GM21423 (cell line): ENCODE measurements at regions not wholly inside any gene's neighbourhood (a gene's known extent, or its start where the extent isn't known, plus 50 kb on each side); places are given as distances from the start of the nearest gene placed in this dataset.

ENCODE experiments used
- ATAC-seq: cut with Tn5 transposase; IDR thresholded peaks from one replicate; pipeline ENCODE4 v1.9.1; 2021; ENCODE audit warnings: mild to moderate bottlenecking, moderate library complexity; ENCODE audit not compliant: unreplicated experiment

DNA sequence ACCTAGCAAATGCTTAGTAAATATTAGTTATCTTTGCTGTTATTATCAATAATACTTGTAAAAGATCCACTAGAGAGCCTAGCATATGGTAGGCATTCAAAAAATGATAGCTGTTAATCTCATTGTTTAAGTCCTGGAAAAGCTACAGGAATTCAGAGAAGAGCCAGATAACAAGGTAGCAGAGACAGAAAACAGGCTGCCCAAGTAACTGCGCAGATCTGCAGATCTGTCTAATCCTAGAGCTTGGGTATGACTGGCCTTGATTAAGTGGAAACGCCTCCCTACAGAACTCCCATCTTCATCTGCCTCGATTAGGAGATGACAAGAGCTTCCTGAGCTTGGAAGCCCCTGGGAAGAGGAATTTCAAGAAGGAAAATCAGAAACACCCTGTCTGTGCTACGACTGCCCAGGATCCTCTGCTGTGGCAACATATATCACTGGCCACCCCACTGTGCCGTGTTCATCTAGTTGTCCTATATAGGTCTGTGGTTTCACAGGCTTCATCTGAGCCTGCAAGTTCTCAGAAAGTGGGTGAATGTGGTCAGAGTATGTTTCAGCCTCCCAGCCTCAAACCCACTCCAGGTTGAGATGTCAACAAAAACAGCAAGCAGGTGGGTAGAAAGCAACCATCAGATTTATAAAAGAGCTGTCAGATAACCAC, 151.5 kb upstream of the PKDCC start:
- no peak for ATAC-seq

GRCh38 chr2:41899189-41899588, 148.6 kb upstream of the PKDCC start:
- no peak for ATAC-seq

DNA sequence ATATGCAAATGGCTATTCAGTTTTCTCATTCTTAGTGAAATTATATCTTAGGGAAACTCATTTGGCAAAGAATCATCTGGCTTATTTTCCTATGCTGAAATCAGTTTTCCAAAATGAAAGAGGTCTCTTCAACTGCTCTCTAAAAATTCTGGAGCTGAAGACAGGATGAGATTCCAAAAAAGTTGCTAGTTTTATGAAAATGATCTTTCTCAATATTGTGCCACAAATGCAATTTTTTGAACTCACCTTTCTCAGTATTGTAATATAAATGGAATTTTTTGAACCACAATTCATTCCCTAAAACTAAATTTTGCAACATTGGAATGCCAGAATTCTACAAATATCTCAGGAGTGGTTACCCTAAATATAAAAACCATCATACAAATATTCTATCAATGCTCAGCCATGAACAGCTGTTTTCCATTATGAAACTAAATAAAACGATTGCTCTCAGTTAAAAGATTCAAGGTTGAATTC, 147.7 kb upstream of the PKDCC start:
- ATAC-seq = no peak

GRCh38 chr2:41902897-41903296, 144.9 kb upstream of the PKDCC start:
- no peak for ATAC-seq

DNA sequence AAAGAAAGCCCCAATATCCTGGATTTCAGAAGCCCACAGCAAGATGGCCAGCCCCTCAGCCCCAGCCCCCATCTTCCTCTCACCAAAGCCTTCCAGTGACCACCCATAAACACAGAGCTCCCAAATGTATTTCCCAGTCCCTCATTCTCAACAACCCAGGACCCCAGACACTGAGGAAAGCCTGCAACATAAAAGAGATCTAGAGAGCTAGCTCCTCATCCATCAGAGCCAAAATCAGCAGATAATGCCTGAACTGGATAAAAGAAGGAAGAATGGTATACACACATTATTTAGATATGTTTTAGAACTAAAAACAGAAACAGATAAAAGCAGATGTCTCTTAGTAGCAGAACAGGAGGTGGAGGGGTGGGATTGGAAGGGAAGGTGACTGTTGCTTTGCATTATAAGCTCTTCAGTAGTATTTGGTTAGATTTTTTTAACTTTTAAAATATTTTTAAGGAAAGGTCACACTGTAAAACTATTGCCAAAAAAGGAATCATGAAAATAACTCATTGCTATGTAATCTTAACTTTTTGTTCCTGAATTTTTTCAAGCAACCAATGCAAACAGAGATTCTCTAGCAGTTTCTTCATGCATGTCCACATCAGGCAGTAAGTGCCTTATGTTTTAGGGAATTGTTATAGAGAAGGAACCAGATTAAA, 144.2 kb upstream of the PKDCC start:
- ATAC-seq = no peak

DNA sequence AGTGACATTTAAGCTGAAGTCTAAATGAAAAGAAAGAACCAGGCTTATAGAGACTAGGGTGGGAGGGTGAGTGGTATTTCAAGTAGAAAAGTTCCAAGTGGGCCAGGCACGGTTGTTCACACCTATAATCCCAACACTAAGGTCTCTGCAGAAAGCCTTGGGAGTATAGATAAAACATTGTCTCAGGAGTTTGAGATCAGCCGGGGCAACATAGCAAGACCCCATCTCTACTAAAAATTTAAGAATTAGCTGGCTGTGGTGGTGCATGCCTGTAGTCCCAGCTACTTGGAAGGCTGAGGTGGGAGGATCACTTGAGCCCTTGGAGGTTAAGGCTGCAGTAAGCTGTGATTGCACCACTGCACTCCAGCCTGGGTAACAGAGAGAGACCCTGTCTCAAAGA, 143.4 kb upstream of the PKDCC start:
- no peak for ATAC-seq

DNA sequence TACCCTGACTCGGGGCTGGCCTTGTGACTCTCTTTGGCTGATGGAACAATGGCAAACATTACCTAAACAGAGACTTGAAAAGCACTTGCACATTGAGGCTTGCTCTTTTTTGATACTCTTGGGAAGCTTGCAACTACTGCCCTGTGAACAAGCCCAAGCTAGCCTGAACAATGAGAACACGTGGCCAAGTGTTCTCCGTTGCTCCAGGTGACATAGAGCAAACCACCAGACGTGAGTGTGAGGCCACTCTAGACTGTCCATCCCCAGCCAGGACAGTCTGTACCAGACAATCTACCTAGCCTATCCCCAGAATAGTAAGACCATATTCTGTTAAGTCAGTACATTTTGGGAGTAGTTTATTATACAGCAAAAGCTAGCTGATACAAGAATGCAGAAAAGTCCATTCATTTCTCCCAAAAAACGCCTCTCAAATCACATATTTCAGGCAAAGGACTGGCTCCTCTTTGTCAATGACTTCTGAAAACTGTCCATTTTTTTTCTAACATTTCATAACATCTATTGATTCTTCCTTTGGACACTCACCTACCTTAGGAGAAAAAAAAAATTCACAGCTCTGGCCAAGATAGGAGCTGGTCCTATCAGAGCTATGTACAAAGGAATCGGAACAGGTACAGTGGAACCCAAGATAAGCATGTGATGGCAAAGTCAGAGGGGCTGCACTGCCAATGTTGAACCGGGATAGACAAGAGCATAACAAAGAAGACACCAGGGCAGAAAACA, 142.1 kb upstream of the PKDCC start:
- no peak for ATAC-seq

GRCh38 chr2:41906338-41906725, 141.5 kb upstream of the PKDCC start:
- ATAC-seq = no peak

- ATAC-seq = no peak
Observed at GRCh38 chr2:41907141-41907540, 140.7 kb upstream of the PKDCC start.

DNA sequence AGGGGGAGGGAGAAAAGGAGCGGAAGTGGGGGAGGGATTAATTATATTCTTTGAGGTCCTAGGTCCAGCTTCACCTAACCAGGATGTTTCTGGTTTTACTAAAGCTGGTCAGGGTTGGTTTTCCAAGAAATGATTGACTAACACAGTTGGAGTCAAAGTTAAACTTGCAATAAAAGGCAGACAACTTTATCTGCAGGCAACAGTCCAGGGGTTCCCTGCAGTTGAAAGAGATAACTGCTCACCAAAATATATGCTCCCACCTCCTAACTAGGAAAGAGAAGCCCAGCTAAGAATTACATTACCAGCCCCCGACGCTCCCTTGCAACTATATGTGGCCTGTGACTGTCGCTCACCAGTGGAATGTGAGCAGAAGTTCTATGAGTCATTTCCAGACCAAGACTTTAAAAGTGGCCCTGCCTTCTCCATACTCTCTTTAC, 140.0 kb upstream of the PKDCC start:
- ATAC-seq = no peak

DNA sequence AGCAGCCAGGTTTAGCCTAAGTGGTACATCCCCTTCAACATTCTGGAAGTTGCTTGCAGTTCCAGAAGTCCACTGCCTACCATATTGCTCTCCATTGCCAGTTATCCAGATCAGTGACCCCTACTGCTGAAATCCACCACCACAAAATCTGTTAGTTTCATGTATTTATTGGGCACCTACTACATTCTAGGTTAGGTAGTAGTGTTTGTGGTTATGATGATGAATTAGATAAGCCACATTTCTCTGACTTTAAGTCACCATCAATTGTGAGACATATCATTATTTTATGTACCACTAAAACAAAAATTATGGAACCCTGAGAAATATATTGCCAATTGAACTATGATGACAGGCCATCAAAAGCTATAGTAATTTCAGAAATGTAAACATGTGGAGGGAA, 139.5 kb upstream of the PKDCC start:
- ATAC-seq = no peak

GRCh38 chr2:41909584-41909983, 138.2 kb upstream of the PKDCC start:
- ATAC-seq = no peak

DNA sequence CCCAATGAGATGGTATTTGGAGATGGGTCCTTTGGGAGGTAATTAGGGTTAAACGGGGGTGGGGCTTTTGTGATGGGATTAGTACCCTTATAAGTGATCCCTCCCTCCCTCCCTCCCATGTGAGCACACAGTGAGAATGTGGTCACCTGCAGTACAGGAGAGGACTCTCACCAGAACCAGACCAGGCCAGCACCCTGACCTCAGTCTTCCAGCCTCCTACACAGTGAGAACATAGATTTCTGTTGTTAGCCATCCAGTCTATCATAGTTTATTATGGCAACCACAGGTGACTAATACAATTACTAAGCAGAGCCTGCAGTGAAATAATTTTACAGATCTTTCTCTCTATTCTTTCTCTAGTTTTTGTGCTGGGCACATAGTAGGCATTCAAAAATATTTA, 137.7 kb upstream of the PKDCC start:
- no peak for ATAC-seq

DNA sequence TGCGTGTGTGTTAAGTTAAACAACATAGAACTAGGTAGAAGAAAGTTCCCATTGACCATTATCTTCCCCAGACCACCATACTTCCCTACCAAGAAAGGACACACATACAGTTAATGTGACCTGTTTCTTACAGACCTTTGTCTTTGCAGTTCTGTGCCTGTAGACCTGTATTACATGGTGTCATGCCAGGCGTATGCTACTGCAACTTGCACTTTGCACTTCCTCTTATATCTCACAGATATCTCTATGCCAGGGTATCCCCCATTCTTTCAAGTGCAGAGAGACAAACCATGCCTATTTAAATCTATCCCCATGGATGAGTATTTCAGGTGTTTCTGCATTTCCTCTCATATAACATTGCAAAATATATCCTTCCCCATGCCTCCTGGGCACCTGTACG, 136.8 kb upstream of the PKDCC start:
- ATAC-seq = no peak

DNA sequence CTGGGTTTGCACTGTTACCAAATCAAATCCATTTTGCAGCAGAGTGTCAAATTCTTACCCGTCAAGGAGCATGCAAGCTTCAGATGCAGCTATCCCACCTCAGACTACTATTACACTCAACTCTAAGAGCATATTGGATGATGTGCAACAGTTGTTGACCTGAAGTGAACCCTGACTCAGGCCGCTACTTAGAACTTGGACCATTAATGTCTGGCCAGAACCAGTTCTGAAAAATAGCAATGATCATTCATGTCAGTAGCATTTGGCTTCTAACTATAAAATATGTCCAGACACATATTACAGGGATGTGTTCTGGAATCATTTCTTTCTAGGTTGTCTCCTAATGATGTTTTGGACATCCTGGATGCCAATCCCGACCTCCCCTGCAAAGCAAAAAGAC, 135.5 kb upstream of the PKDCC start:
- ATAC-seq = no peak

GRCh38 chr2:41912776-41913175, 135.0 kb upstream of the PKDCC start:
- no peak for ATAC-seq

- ATAC-seq = no peak
Observed at GRCh38 chr2:41913311-41913710, 134.5 kb upstream of the PKDCC start.

- ATAC-seq = no peak
Observed at GRCh38 chr2:41913921-41914609, 133.8 kb upstream of the PKDCC start.

GRCh38 chr2:41914936-41915335, 132.9 kb upstream of the PKDCC start:
- no peak for ATAC-seq

DNA sequence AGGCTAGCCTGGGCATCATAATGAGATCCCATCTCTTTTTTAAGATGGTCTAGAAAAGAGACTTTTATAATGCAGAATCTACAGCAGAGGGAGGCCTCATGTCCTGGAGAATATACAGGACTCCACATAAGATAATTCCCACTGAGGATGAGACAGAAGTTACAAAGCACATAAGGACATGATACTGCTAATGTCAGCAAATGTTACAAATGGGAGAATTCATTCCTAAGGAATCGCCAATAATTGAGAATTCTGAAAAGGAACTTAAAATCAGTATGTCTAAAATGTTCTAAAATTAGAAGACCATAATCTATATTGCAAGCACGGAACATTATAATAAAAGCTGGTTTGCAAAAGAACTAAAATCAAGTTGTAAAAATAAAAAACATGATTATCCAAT, 131.6 kb upstream of the PKDCC start:
- ATAC-seq = no peak

GRCh38 chr2:41917587-41917986, 130.2 kb upstream of the PKDCC start:
- no peak for ATAC-seq
